Testis (tissue), 2 donors: ENCODE measurements at regions not wholly inside any gene's neighbourhood (a gene's known extent, or its start where the extent isn't known, plus 50 kb on each side); places are given as distances from the start of the nearest gene placed in this dataset.

Source experiments
- DNase-seq: peaks from one replicate; pipeline ENCODE4 v3.0.0-alpha.2; 2019
- H3K27ac ChIP-seq, 2 donors: fragments of 200-600 bp; sonication (generic); one replicate each; pipeline ENCODE4 v1.5.1; 2019
- H3K27me3 ChIP-seq: fragments of 200-600 bp; sonication (generic); one replicate; pipeline ENCODE4 v1.5.1; 2019
- H3K36me3 ChIP-seq: fragments of 200-600 bp; sonication (generic); one replicate; pipeline ENCODE4 v1.5.1; 2017; ENCODE audit warnings: low read depth; ENCODE audit errors: missing control alignments
- H3K4me1 ChIP-seq: fragments of 200-600 bp; sonication (generic); one replicate; pipeline ENCODE4 v1.5.1; 2019
- H3K4me3 ChIP-seq, 2 donors: fragments of 200-600 bp; sonication (generic); one replicate each; pipeline ENCODE4 v1.5.1; 2017 to 2019
- H3K9me3 ChIP-seq: fragments of 200-600 bp; sonication (generic); one replicate; pipeline ENCODE4 v1.5.1; 2017
- CTCF ChIP-seq, 3 experiments: fragments of 450-650 bp in 2 of 3; fragments of 200-600 bp in 1 of 3; sonication (generic) in 1 of 3; IDR thresholded peaks; one replicate each; pipeline ENCODE4 v1.5.1; 2016 to 2019; ENCODE audit warnings: antibody characterized with exemption in 3 of 3, mild to moderate bottlenecking in 2 of 3, moderate library complexity in 1 of 3
- POLR2A ChIP-seq: fragments of 450-650 bp; IDR thresholded peaks from one replicate; pipeline ENCODE4 v1.6.1; 2017; ENCODE audit warnings: antibody characterized with exemption, mild to moderate bottlenecking, moderate library complexity
- WGBS, 2 donors: methylation state at CpG; one replicate each; pipeline ENCODE4 v1.1.5; 2018; 5-methylcytosine and 5-hydroxymethylcytosine counted together
- intact Hi-C: fragments of 100-400 bp; cut with DNase I; formaldehyde crosslinking; loops from one replicate; pipeline ENCODE4 v1.15.1; 2023; ENCODE audit warnings: low total_unique reads

- H3K36me3 ChIP-seq, result no peaks in the 10 kb centered on the region
- no peaks in the 10 kb centered on the region for H3K27me3 ChIP-seq
- intact Hi-C loops, result no loop called here
- WGBS, 2 donors, result 81 to 88% methylated on average over 4 of the region's 4 CpGs
- H3K4me3 ChIP-seq, result no peak overlapping the region
- peaks cover 3% of the 10 kb centered on the region for H3K4me1 ChIP-seq
- no peak for TF ChIP-seq CTCF (IDR thresholded peaks at IDR 0.05)
- TF ChIP-seq POLR2A, result no peak
- no peak for DNase-seq
- no peaks in the 10 kb centered on the region for H3K9me3 ChIP-seq
- no peak overlapping the region for H3K27ac ChIP-seq
Measured at GRCh38 chr9:81787747-81788632, 98.6 kb upstream of the TLE1 start.

GRCh38 chr9:81789721-81790120, 100.4 kb upstream of the TLE1 start:
- intact Hi-C loops, result no loop called here
- no peaks in the 10 kb centered on the region for H3K9me3 ChIP-seq
- no peak for DNase-seq
- H3K36me3 ChIP-seq, result no peaks in the 10 kb centered on the region
- no peak overlapping the region for H3K4me3 ChIP-seq
- no peaks in the 10 kb centered on the region for H3K27me3 ChIP-seq
- TF ChIP-seq CTCF (IDR thresholded peaks at IDR 0.05) (no peak), POLR2A (no peak)
- no peak overlapping the region for H3K27ac ChIP-seq
- 82 to 95% methylated on average over 1 of the region's 1 CpG for WGBS, 2 donors
- H3K4me1 ChIP-seq, result peaks cover 3% of the 10 kb centered on the region

- Histone ChIP-seq H3K27ac (no peak overlapping the region), H3K36me3 (no peaks in the 10 kb centered on the region), H3K4me1 (peaks cover 3% of the 10 kb centered on the region), H3K4me3 (no peak overlapping the region), H3K27me3 (no peaks in the 10 kb centered on the region), H3K9me3 (no peaks in the 10 kb centered on the region)
- DNase-seq, result no peak
- intact Hi-C loops, result no loop called here
- no peak for TF ChIP-seq CTCF (IDR thresholded peaks at IDR 0.05)
- no peak for TF ChIP-seq POLR2A
- WGBS, 2 donors, result 82 to 92% methylated on average over 2 of the region's 2 CpGs
Measured at GRCh38 chr9:81790166-81790565, 100.8 kb upstream of the TLE1 start.

GRCh38 chr9:81791076-81791475, 101.7 kb upstream of the TLE1 start:
- no peak overlapping the region for H3K27ac ChIP-seq
- 95 to 97% methylated on average over 7 of the region's 7 CpGs for WGBS, 2 donors
- H3K9me3 ChIP-seq, result no peaks in the 10 kb centered on the region
- no peaks in the 10 kb centered on the region for H3K36me3 ChIP-seq
- peaks cover 3% of the 10 kb centered on the region for H3K4me1 ChIP-seq
- intact Hi-C loops, result no loop called here
- H3K27me3 ChIP-seq, result no peaks in the 10 kb centered on the region
- TF ChIP-seq CTCF (IDR thresholded peaks at IDR 0.05) (no peak), POLR2A (no peak)
- no peak for DNase-seq
- no peak overlapping the region for H3K4me3 ChIP-seq

- TF ChIP-seq CTCF (IDR thresholded peaks at IDR 0.05) (no peak), POLR2A (no peak)
- DNase-seq, result no peak
- Histone ChIP-seq H3K27ac (no peak overlapping the region), H3K27me3 (no peaks in the 10 kb centered on the region), H3K36me3 (no peaks in the 10 kb centered on the region), H3K4me1 (no peaks in the 10 kb centered on the region), H3K4me3 (no peak overlapping the region), H3K9me3 (no peaks in the 10 kb centered on the region)
- intact Hi-C loops, result no loop called here
- WGBS, 2 donors, result 41 to 48% methylated on average over 3 of the region's 3 CpGs
Measured at GRCh38 chr9:81798606-81799005, 109.3 kb upstream of the TLE1 start.
